Epithelial cell of esophagus (primary cell): ENCODE measurements at regions not wholly inside any gene's neighbourhood (a gene's known extent, or its start where the extent isn't known, plus 50 kb on each side); places are given as distances from the start of the nearest gene placed in this dataset.

ENCODE experiments used
- DNase-seq: peaks from one replicate; pipeline ENCODE4 v3.0.0; 2010; ENCODE audit warnings: low read depth
- H3K4me3 ChIP-seq: 2 replicates; pipeline ENCODE4 v1.5.1; 2011; ENCODE audit warnings: mild to moderate bottlenecking, low read length, control low read depth
- CTCF ChIP-seq: IDR thresholded peaks from 2 replicates; pipeline ENCODE4 v1.5.1; 2011; ENCODE audit warnings: low read depth, mild to moderate bottlenecking, low read length, control low read depth, inconsistent platforms; ENCODE audit not compliant: insufficient read depth; ENCODE audit errors: missing control alignments

- no peak for DNase-seq
- TF ChIP-seq CTCF, result no peak
- no peak overlapping the region for H3K4me3 ChIP-seq
These were observed 1125.4 kb upstream of the NXPH2 start for GRCh38 chr2:139905624-139906023.

GRCh38 chr2:139891636-139892035 lies 1111.4 kb upstream of the NXPH2 start:
- no peak overlapping the region for H3K4me3 ChIP-seq
- no peak for DNase-seq
- TF ChIP-seq CTCF, result no peak

GRCh38 chr2:139885921-139886498 lies 1105.8 kb upstream of the NXPH2 start:
- no peak for DNase-seq
- H3K4me3 ChIP-seq, result no peak overlapping the region
- no peak for TF ChIP-seq CTCF

GRCh38 chr2:139876964-139877363 lies 1096.8 kb upstream of the NXPH2 start:
- H3K4me3 ChIP-seq, result no peak overlapping the region
- DNase-seq, result no peak
- no peak for TF ChIP-seq CTCF

GRCh38 chr2:139876321-139876720 lies 1096.1 kb upstream of the NXPH2 start:
- no peak for TF ChIP-seq CTCF

GRCh38 chr2:139872503-139872902 lies 1092.3 kb upstream of the NXPH2 start:
- TF ChIP-seq CTCF, result no peak
- no peak overlapping the region for H3K4me3 ChIP-seq
- DNase-seq, result no peak

More at GRCh38 chr2:139876321-139876720, 1096.1 kb upstream of the NXPH2 start:
- DNase-seq, result no peak
- H3K4me3 ChIP-seq, result no peak overlapping the region

- no peak overlapping the region for H3K4me3 ChIP-seq
- TF ChIP-seq CTCF, result no peak
- no peak for DNase-seq
These were observed 1091.8 kb upstream of the NXPH2 start for GRCh38 chr2:139872032-139872431.
